Trophoblast cell (in vitro differentiated cells and primary cell): ENCODE measurements at regions not wholly inside any gene's neighbourhood (a gene's known extent, or its start where the extent isn't known, plus 50 kb on each side); places are given as distances from the start of the nearest gene placed in this dataset.

Experiments used
- DNase-seq, 2 donors: peaks; one replicate each; pipeline ENCODE4 v3.0.0-alpha.2; 2016
- H2AFZ ChIP-seq: 2 replicates; pipeline ENCODE4 v1.6.1; 2013; ENCODE audit warnings: low read length, moderate library complexity, mild to moderate bottlenecking; ENCODE audit not compliant: insufficient read depth, poor library complexity
- H2AK5ac ChIP-seq: 2 replicates; pipeline ENCODE4 v1.6.1; 2013; ENCODE audit warnings: mild to moderate bottlenecking, low read length
- H2BK120ac ChIP-seq: 2 replicates; pipeline ENCODE4 v1.6.1; 2013; ENCODE audit warnings: low read length, mild to moderate bottlenecking, moderate library complexity; ENCODE audit not compliant: insufficient read depth, poor library complexity
- H2BK12ac ChIP-seq: 2 replicates; pipeline ENCODE4 v1.6.1; 2013; ENCODE audit warnings: mild to moderate bottlenecking, low read length, moderate library complexity
- H2BK5ac ChIP-seq: 2 replicates; pipeline ENCODE4 v1.6.1; 2013; ENCODE audit warnings: low read length, low read depth, moderate library complexity, mild to moderate bottlenecking; ENCODE audit not compliant: poor library complexity
- H3K14ac ChIP-seq: 2 replicates; pipeline ENCODE4 v1.6.1; 2013; ENCODE audit warnings: mild to moderate bottlenecking, low read length
- H3K18ac ChIP-seq: 2 replicates; pipeline ENCODE4 v1.6.1; 2013; ENCODE audit warnings: mild to moderate bottlenecking, low read length
- H3K23ac ChIP-seq: 2 replicates; pipeline ENCODE4 v1.6.1; 2013; ENCODE audit warnings: low read length
- H3K27ac ChIP-seq: 2 replicates; pipeline ENCODE4 v1.5.1; 2013; ENCODE audit warnings: low read depth, mild to moderate bottlenecking, inconsistent platforms, low read length, moderate library complexity
- H3K27me3 ChIP-seq: 2 replicates; pipeline ENCODE4 v1.6.1; 2013; ENCODE audit warnings: inconsistent platforms, mild to moderate bottlenecking, low read length, moderate library complexity; ENCODE audit not compliant: insufficient read depth
- H3K36me3 ChIP-seq, 2 experiments: 1 replicate in 1 of 2; 2 replicates in 1 of 2; pipeline ENCODE4 v1.6.1; 2013; ENCODE audit warnings: low read length in 2 of 2, mild to moderate bottlenecking in 2 of 2, moderate library complexity in 1 of 2; ENCODE audit not compliant: insufficient read depth in 2 of 2, control insufficient read depth in 1 of 2
- H3K4ac ChIP-seq: 2 replicates; pipeline ENCODE4 v1.6.1; 2013; ENCODE audit warnings: low read depth, mild to moderate bottlenecking, low read length, moderate library complexity
- H3K4me1 ChIP-seq, 2 experiments: 1 replicate in 1 of 2; 2 replicates in 1 of 2; pipeline ENCODE4 v1.6.1; 2013; ENCODE audit warnings: low read length in 2 of 2, mild to moderate bottlenecking in 2 of 2, moderate library complexity in 1 of 2; ENCODE audit not compliant: insufficient read depth in 2 of 2, control insufficient read depth in 1 of 2
- H3K4me2 ChIP-seq: 2 replicates; pipeline ENCODE4 v1.6.1; 2013; ENCODE audit warnings: inconsistent platforms, mild to moderate bottlenecking, low read length, moderate library complexity
- H3K4me3 ChIP-seq: 2 replicates; pipeline ENCODE4 v1.5.1; 2013; ENCODE audit warnings: mild to moderate bottlenecking, low read depth, low read length, inconsistent platforms
- H3K79me1 ChIP-seq: one replicate; pipeline ENCODE4 v1.6.1; 2013; ENCODE audit warnings: low read length
- H3K79me2 ChIP-seq: 2 replicates; pipeline ENCODE4 v1.6.1; 2013; ENCODE audit warnings: low read length, mild to moderate bottlenecking; ENCODE audit not compliant: control insufficient read depth, insufficient read depth, poor library complexity
- H3K9ac ChIP-seq: 2 replicates; pipeline ENCODE4 v1.6.1; 2013; ENCODE audit warnings: mild to moderate bottlenecking, low read length
- H3K9me3 ChIP-seq: 2 replicates; pipeline ENCODE4 v1.6.1; 2013; ENCODE audit warnings: low read depth, mild to moderate bottlenecking, control low read depth, inconsistent platforms, low read length; ENCODE audit not compliant: insufficient read depth
- H4K12ac ChIP-seq: 2 replicates; pipeline ENCODE4 v1.6.1; 2013; ENCODE audit warnings: low read depth, mild to moderate bottlenecking, low read length, moderate library complexity
- H4K8ac ChIP-seq: 2 replicates; pipeline ENCODE4 v1.6.1; 2013; ENCODE audit warnings: low read depth, mild to moderate bottlenecking, low read length, moderate library complexity
- H4K91ac ChIP-seq: one replicate; pipeline ENCODE4 v1.6.1; 2013; ENCODE audit warnings: low read depth, mild to moderate bottlenecking, low read length, moderate library complexity
- WGBS: extraction: QIAGEN DNeasy Blood & Tissue Kit; methylation state at CpG from one replicate; pipeline ENCODE4 v1.1.7; 2013; ENCODE audit warnings: missing lambda C conversion rate; ENCODE audit not compliant: insufficient read length, insufficient coverage; ENCODE audit errors: extremely low coverage; 5-methylcytosine and 5-hydroxymethylcytosine counted together

DNA sequence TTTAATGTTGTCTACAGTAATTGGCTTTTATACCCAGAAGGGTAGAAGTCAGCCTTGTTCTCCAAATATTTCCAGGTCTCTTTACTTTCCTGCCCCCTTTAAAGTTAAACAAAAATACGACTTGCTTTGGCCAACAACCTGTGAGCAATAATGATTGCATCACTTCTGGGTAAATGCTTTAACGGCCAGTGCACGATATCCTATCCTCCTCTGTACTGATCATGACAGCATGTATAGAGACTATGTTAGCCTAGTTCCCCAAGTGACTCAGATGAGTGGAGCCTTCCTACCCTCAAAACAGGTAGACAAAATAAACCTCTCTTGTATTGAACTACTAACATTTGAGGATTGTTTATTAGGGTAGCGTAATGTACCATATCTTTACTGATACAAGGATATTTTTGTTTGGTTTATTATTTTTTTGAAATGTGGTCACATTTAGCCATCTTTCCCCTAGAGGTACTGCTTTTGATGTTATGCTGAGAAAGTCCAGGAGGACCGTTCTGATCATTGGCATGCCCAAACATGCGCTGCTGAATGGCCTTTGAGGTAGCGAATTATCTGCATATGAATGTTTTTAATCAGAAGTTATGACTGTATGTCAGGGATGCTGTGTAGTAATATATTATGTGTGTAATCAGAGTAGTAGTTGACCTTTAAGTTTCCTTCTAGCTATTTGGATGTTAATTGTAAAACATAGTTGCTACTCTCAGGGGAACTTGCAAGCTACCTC is 262.6 kb upstream of the DCC start:
- no peak overlapping the region for H2BK12ac ChIP-seq
- WGBS, result no CpG with 5 or more reads among the region's 7 CpGs
- H4K8ac ChIP-seq, result no peak overlapping the region
- H3K27me3 ChIP-seq, result no peaks in the 10 kb centered on the region
- no peak overlapping the region for H3K14ac ChIP-seq
- H3K4me3 ChIP-seq, result no peak overlapping the region
- no peaks in the 10 kb centered on the region for H3K36me3 ChIP-seq
- H4K91ac ChIP-seq, result no peak overlapping the region
- H2AK5ac ChIP-seq, result no peak overlapping the region
- H2BK5ac ChIP-seq, result no peak overlapping the region
- H2AFZ ChIP-seq, result no peak overlapping the region
- no peak overlapping the region for H2BK120ac ChIP-seq
- H3K9me3 ChIP-seq, result no peaks in the 10 kb centered on the region
- H3K23ac ChIP-seq, result no peak overlapping the region
- H3K4me1 ChIP-seq, result no peaks in the 10 kb centered on the region
- H3K18ac ChIP-seq, result no peak overlapping the region
- no peaks in the 10 kb centered on the region for H3K79me2 ChIP-seq
- no peak overlapping the region for H3K4me2 ChIP-seq
- H4K12ac ChIP-seq, result no peak overlapping the region
- H3K27ac ChIP-seq, result no peak overlapping the region
- DNase-seq, result no peak
- no peak overlapping the region for H3K9ac ChIP-seq
- H3K79me1 ChIP-seq, result no peaks in the 10 kb centered on the region
- no peak overlapping the region for H3K4ac ChIP-seq

DNA sequence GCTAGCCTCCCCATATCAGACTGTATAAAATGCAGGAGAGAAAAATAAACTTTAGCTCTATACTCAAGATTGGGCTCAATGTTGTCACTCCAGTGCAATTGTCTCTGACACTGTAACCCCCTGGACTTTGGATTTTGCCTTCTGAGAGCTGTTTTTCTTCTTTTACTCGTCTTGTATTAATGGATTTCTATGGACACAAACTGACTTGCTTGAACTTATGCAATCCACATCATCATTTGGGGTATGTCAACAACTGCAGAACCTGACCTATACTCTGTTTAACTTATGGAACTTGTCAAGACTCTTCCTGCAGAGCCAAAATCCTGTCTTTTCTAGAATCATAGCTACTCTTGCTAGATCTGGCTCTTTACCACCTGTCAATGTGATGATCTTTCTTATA is 257.8 kb upstream of the DCC start:
- Histone ChIP-seq H4K8ac (no peak overlapping the region), H4K12ac (no peak overlapping the region), H3K14ac (no peak overlapping the region), H2AK5ac (no peak overlapping the region), H3K23ac (no peak overlapping the region), H3K4me1 (no peaks in the 10 kb centered on the region), H3K27ac (no peak overlapping the region), H3K4ac (no peak overlapping the region), H3K4me2 (no peak overlapping the region), H2BK5ac (no peak overlapping the region), H3K79me1 (no peaks in the 10 kb centered on the region), H3K9me3 (no peaks in the 10 kb centered on the region), H2AFZ (no peak overlapping the region), H4K91ac (no peak overlapping the region), H3K27me3 (no peaks in the 10 kb centered on the region), H3K18ac (no peak overlapping the region), H3K36me3 (no peaks in the 10 kb centered on the region), H2BK120ac (no peak overlapping the region), H3K4me3 (no peak overlapping the region), H3K9ac (no peak overlapping the region), H3K79me2 (no peaks in the 10 kb centered on the region), H2BK12ac (no peak overlapping the region)
- no peak for DNase-seq
- no CpG with 5 or more reads among the region's 1 CpG for WGBS

DNA sequence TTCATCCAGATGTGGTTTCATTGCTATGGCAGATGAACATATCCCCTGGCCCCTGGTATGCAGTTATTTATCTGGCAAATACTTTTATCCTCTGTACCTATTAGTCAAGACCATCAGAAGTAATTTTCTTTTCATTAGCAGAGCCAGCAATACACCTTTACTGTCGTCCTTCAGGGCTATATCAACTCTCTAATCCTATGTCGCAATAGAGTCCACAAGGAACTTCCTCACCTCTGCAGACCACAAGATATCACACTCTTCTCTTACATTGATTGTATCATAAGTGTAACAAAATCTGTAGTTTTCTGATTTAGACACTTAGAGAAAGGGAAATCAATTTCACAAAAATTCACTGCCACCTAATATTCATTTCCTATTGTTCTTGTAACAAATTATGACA is 252.9 kb upstream of the DCC start:
- DNase-seq, result no peak
- H2AFZ ChIP-seq, result no peak overlapping the region
- WGBS, result no CpG with 5 or more reads among the region's 2 CpGs
- H4K8ac ChIP-seq, result no peak overlapping the region
- no peak overlapping the region for H4K12ac ChIP-seq
- no peak overlapping the region for H3K23ac ChIP-seq
- H3K79me2 ChIP-seq, result no peaks in the 10 kb centered on the region
- H3K4me1 ChIP-seq, result no peaks in the 10 kb centered on the region
- H3K9me3 ChIP-seq, result no peaks in the 10 kb centered on the region
- no peak overlapping the region for H2BK120ac ChIP-seq
- no peak overlapping the region for H3K4me3 ChIP-seq
- no peak overlapping the region for H3K18ac ChIP-seq
- H3K36me3 ChIP-seq, result no peaks in the 10 kb centered on the region
- H2BK12ac ChIP-seq, result no peak overlapping the region
- no peaks in the 10 kb centered on the region for H3K27me3 ChIP-seq
- no peaks in the 10 kb centered on the region for H3K79me1 ChIP-seq
- no peak overlapping the region for H3K14ac ChIP-seq
- H2AK5ac ChIP-seq, result no peak overlapping the region
- H3K9ac ChIP-seq, result no peak overlapping the region
- no peak overlapping the region for H3K27ac ChIP-seq
- H2BK5ac ChIP-seq, result no peak overlapping the region
- H4K91ac ChIP-seq, result no peak overlapping the region
- no peak overlapping the region for H3K4me2 ChIP-seq
- no peak overlapping the region for H3K4ac ChIP-seq

DNA sequence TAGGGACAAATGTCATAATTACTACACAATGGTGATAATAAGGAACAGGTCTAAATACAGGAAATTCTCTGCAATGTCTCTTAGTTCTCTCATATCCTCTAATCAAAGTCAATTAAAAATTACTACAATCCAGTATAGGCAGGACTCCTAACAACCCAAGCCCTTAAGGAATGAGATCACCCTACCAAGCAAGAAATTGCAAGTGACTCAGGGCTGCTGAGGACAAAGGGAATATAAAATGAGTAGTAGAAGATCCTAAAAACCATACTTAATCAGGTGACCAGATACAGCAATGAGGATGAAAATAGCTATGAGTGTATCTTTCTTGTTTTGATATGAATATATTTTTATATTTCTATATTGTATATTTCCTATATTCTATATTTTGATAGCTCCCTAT is 250.0 kb upstream of the DCC start:
- Histone ChIP-seq H3K27me3 (no peaks in the 10 kb centered on the region), H3K79me2 (no peaks in the 10 kb centered on the region), H2BK120ac (no peak overlapping the region), H2AK5ac (no peak overlapping the region), H3K18ac (no peak overlapping the region), H4K12ac (no peak overlapping the region), H3K4me3 (no peak overlapping the region), H2AFZ (no peak overlapping the region), H3K4me1 (no peaks in the 10 kb centered on the region), H3K9ac (no peak overlapping the region), H3K27ac (no peak overlapping the region), H4K91ac (no peak overlapping the region), H3K4me2 (no peak overlapping the region), H2BK12ac (no peak overlapping the region), H4K8ac (no peak overlapping the region), H3K23ac (no peak overlapping the region), H3K9me3 (no peaks in the 10 kb centered on the region), H3K4ac (no peak overlapping the region), H3K79me1 (no peaks in the 10 kb centered on the region), H3K14ac (no peak overlapping the region), H2BK5ac (no peak overlapping the region), H3K36me3 (no peaks in the 10 kb centered on the region)
- no peak for DNase-seq
